ENCODE measurements at regions not wholly inside any gene's neighbourhood (a gene's known extent, or its start where the extent isn't known, plus 50 kb on each side); places are given as distances from the start of the nearest gene placed in this dataset.

- no peak for DNase-seq
Measured at GRCh38 chr5:120362426-120362825, 101.7 kb upstream of the PRR16 start.

GRCh38 chr5:120365656-120366446 is 98.2 kb upstream of the PRR16 start:
- no peak for DNase-seq

DNA sequence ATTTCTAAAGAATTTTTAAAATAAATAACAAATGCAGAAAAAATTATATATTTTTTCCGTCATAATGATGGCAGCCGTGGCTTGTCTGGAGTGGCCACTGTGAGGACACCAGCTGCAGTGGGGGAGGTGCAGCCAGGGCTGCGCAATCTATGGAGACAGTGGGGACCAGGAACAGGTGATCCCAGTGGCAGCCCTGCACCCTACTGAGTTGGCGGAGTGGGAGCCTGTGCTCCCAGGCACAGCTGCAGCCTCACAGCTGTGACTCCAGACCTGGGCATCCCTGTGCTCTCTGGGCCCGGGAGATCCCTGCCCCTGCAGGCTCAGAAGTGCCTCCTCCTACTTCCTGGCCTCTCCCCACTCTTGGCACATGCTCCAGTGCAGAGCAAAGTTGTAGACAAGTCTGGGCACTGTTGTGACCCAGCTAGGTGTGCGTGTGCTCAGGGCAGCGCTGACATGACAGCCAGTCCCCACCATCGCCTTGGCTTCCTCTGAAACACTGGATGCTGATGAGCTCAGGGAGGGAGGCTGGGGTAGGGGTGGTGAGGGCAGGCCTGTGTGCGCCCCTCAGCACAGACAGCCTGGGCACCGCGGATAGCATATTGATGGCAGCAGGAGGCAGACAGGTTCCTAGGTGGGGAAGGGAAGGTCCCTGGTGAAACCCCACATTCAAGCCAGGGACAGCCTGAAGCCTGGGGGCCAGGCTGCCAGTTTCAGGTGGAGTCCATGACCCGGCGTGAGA is 96.0 kb upstream of the PRR16 start:
- DNase-seq: no peak

- DNase-seq: no peak
Measured at GRCh38 chr5:120368923-120369715, 95.0 kb upstream of the PRR16 start.

DNA sequence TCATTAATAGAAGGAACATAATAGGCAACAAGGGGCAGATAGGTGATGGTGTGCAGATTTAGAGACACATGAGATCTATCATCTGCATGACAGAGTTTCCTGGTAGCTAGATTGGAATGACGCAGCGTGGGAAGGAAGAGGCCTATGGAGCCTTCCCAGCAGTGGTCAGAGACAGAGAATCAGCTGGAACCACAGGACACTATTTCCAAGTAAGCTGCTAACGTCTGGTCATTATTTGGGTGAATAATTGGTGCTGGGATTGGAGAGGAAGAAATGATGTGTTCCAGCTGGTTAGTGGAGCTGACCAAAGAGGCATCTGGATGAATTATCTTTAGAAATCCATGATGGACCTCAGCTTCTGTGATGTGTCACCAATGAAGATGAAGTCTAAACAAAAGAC is 91.2 kb upstream of the PRR16 start:
- no peak for DNase-seq

DNA sequence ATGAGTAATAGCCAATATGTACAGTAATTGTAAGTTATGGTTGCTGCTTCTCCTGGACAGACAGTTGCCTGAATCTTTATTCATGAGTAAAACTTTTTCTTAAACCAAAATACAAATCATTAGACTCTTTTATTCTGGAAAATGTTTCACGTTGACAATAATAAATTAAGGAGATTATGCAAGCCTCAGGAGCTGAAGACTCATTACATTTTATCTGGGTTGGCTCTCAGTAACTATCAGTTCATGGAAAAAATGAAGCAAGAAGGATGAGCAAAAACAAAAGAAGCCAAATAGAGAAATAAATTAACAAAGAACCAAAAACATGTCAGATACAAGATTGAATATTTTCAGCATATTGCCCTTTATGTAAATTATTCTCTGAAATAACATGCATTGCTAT is 88.9 kb upstream of the PRR16 start:
- no peak for DNase-seq

DNA sequence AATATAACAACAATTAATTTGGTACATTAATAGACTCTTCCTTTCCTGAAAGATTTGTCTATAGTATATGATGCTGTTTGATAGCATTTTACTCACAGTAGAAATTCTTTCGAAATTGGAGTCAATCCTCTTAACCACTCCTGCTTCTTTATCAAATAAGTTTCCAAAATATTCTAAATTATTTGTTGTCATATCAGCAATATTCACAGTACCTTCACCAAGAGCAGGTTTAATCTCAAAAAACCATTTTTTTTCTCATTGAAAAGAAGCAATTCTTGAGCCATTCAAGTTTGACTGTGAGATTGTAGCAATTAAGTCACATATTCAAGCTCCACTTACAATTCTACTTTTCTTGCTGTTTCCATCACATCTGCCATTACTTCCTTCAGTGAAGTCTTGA is 83.5 kb upstream of the PRR16 start:
- no peak for DNase-seq

DNA sequence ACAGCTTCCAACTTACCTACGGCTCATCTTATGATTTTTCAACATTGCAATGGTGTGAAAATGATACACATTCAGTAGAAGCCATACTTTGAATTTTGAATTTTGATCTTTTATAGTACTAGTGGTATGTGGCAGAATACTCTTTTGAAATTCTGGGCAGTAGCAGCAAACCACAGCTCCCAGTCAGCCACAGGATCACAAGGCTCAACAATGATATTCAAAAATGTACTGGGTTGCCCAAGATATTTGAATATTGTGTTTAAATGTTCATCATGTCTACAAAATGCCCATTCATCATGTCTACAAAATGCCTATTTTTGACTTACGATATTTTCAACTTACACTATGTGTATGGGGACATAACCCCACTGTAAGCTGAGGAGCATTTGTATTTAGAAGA is 81.3 kb upstream of the PRR16 start:
- DNase-seq: no peak

GRCh38 chr5:120386981-120387380 is 77.1 kb upstream of the PRR16 start:
- no peak for DNase-seq

- peak; percentile 2 for DNase-seq
Measured at GRCh38 chr5:120388016-120388781, 75.9 kb upstream of the PRR16 start.

GRCh38 chr5:120394259-120394658 is 69.8 kb upstream of the PRR16 start:
- no peak for DNase-seq

DNA sequence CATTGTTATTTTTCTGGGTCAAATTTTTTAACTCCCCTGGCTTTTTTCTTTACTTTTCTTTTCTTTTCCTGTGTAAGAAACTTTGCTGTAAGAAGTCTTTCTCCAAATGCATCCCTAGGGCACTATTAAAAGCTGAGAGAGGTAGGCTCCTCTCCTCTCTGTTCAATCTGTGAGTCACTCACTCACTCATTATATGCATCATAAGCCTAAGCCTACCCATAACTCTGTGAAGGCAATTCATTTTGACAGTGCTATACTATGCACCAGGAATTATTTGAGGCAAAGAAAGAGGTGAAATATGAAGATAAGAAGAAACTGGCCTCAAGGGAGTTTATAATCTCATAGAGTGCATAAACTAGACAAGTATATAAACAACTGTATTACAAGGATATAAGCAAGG is 67.9 kb upstream of the PRR16 start:
- DNase-seq: peak; percentile 61

DNA sequence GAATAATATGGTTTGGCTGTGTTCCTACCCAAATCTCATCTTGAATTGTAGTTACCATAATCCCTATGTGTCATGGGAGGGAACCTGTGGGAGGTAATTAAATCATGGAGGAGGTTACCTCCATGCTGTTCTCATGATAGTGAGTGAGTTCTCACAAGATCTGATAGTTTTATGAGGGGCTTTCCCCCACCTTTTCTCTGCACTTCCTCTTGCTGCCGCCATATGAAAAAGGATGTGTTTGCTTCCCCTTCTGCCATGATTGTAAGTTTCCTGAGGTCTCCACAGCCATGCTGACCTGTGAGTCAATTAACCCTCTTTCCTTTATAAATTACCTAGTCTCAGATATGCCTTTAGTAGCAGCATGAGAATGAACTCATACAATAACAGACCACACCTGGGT is 63.7 kb upstream of the PRR16 start:
- no peak for DNase-seq

GRCh38 chr5:120402606-120403005 is 61.5 kb upstream of the PRR16 start:
- no peak for DNase-seq

- DNase-seq: no peak
Measured at GRCh38 chr5:120405286-120405864, 58.7 kb upstream of the PRR16 start.

GRCh38 chr5:120405923-120406322 is 58.2 kb upstream of the PRR16 start:
- DNase-seq: no peak

DNA sequence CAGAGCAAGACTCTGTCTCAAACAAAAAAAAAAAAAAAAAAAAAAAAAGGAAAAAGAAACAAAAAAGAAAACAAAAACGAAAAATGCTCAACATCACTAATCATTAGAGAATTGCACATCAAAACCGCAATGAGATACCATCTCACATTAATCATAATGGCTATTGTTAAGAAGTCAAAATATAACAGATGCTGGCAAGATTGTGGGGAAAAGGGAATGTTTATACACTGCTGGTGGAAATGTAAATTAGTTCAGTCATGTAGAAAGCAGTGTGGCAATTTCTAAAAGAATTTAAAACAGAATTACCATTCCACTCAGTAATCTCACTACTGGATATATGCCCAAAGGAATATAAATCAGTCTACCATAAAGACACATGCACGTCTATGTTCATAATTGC is 50.4 kb upstream of the PRR16 start:
- DNase-seq: no peak

Data from eye (tissue), 1 donor.